A549 (cell line): ENCODE measurements at regions not wholly inside any gene's neighbourhood (a gene's known extent, or its start where the extent isn't known, plus 50 kb on each side); places are given as distances from the start of the nearest gene placed in this dataset.

Source experiments
- ATAC-seq, 2 experiments: fragments of 200-7000 bp in 1 of 2; fragments of >200 bp in 1 of 2; cut with Nextera tagmentation in 1 of 2; cut with Tn5 transposase in 1 of 2; 3 replicates each; pipeline versions ENCODE4 v1.8.0 to v1.9.1; 2018 to 2020; ENCODE audit warnings: mild to moderate bottlenecking in 1 of 2, moderate library complexity in 1 of 2
- CTCF ChIA-PET: fragments of 300-600 bp; sonication (Branson Sonifier 250); formaldehyde crosslinking; extraction: SDS; loops from one replicate; lab custom pipeline; 2021; ENCODE audit warnings: antibody characterized with exemption, inconsistent platforms; lab: Yijun Ruan, JAX
- POLR2A ChIA-PET: fragments of 350-600 bp; formaldehyde crosslinking; extraction: SDS; loops from one replicate; lab custom pipeline; 2021; ENCODE audit warnings: antibody characterized with exemption, inconsistent platforms; lab: Yijun Ruan, JAX
- DNase-seq, 2 experiments: peaks; one replicate each; pipeline versions ENCODE4 v3.0.0 to v3.0.0-alpha.2; 2011 to 2016; ENCODE audit warnings: low read depth in 1 of 2, low spot score in 1 of 2
- FAIRE-seq: peaks from 2 replicates; lab custom pipeline; 2011; peaks lifted over from hg19 to GRCh38; lab: Jason Lieb, UNC
- H3K27ac ChIP-seq, 2 experiments: fragments of >200 bp; sonication (Bioruptor Twin); formaldehyde crosslinking; 3 replicates each; pipeline ENCODE4 v1.5.1; 2016 to 2017
- H3K4me1 ChIP-seq: fragments of >200 bp; sonication (Bioruptor Twin); formaldehyde crosslinking; 3 replicates; pipeline ENCODE4 v1.6.1; 2016
- H3K4me2 ChIP-seq: fragments of >200 bp; sonication (Bioruptor Twin); formaldehyde crosslinking; 3 replicates; pipeline ENCODE4 v1.6.1; 2016
- H3K4me3 ChIP-seq: fragments of >200 bp; sonication (Bioruptor Twin); formaldehyde crosslinking; 3 replicates; pipeline ENCODE4 v1.5.1; 2016
- H3K9me3 ChIP-seq: fragments of >200 bp; sonication (Bioruptor Twin); formaldehyde crosslinking; 3 replicates; pipeline ENCODE4 v1.6.1; 2016
- CBX2 ChIP-seq: fragments of 200-600 bp; sonication (generic); IDR thresholded peaks from 2 replicates; pipeline ENCODE4 v1.6.1; 2016; ENCODE audit warnings: low read depth, mild to moderate bottlenecking, borderline replicate concordance
- CBX8 ChIP-seq: fragments of 200-600 bp; sonication (generic); IDR thresholded peaks from 2 replicates; pipeline ENCODE4 v1.6.1; 2016
- CEBPB ChIP-seq, 2 experiments: fragments of >200 bp in 1 of 2; sonication (Bioruptor Twin) in 1 of 2; formaldehyde crosslinking in 1 of 2; IDR thresholded peaks; 2 replicates each; pipeline ENCODE4 v1.6.1; 2012 to 2016
- CTCF ChIP-seq: fragments of >200 bp; sonication (Bioruptor Twin); formaldehyde crosslinking; IDR thresholded peaks from 3 replicates; pipeline ENCODE4 v1.5.1; 2016
- EHMT2 ChIP-seq: fragments of 200-600 bp; sonication (generic); IDR thresholded peaks from 2 replicates; pipeline ENCODE4 v1.6.1; 2016; ENCODE audit warnings: antibody characterized with exemption, low read depth, mild to moderate bottlenecking, moderate library complexity
- ESRRA ChIP-seq: fragments of 150-350 bp; IDR thresholded peaks from 2 replicates; pipeline ENCODE4 v1.6.1; 2014; ENCODE audit warnings: mild to moderate bottlenecking, low read length, borderline replicate concordance
- FOSB ChIP-seq: fragments of 250-450 bp; sonication (Bioruptor Pico); IDR thresholded peaks from 2 replicates; pipeline ENCODE4 v1.5.0; 2020; ENCODE audit warnings: mild to moderate bottlenecking, moderate library complexity
- FOSL2 ChIP-seq, 2 experiments: fragments of 450-650 bp in 1 of 2; fragments of >200 bp in 1 of 2; sonication (Bioruptor Twin) in 1 of 2; formaldehyde crosslinking; IDR thresholded peaks; 2 replicates each; pipeline versions ENCODE4 v1.5.0 to v1.6.1; 2016 to 2020; ENCODE audit warnings: mild to moderate bottlenecking in 1 of 2, moderate library complexity in 1 of 2
- FOXS1 ChIP-seq: fragments of 250-450 bp; sonication (Bioruptor Pico); IDR thresholded peaks from 2 replicates; pipeline ENCODE4 v1.5.0; 2020; ENCODE audit warnings: mild to moderate bottlenecking, moderate library complexity
- GATA3 ChIP-seq: IDR thresholded peaks from 2 replicates; pipeline ENCODE4 v1.6.1; 2012; ENCODE audit warnings: borderline replicate concordance
- HES2 ChIP-seq: fragments of >200 bp; sonication (Bioruptor Twin); formaldehyde crosslinking; IDR thresholded peaks from 2 replicates; pipeline ENCODE4 v1.6.1; 2016
- HEYL ChIP-seq: fragments of 250-450 bp; sonication (Bioruptor Pico); IDR thresholded peaks from 2 replicates; pipeline ENCODE4 v1.8.0; 2021; ENCODE audit warnings: mild to moderate bottlenecking, moderate library complexity
- HMGXB4 ChIP-seq: fragments of 250-450 bp; sonication (Bioruptor Pico); IDR thresholded peaks from 2 replicates; pipeline ENCODE4 v1.5.0; 2021; ENCODE audit warnings: mild to moderate bottlenecking, moderate library complexity, borderline replicate concordance
- HOXA7 ChIP-seq: fragments of 250-450 bp; sonication (Bioruptor Pico); IDR thresholded peaks from 2 replicates; pipeline ENCODE4 v1.5.0; 2020; ENCODE audit warnings: mild to moderate bottlenecking, moderate library complexity
- HOXB13 ChIP-seq: fragments of 250-450 bp; sonication (Bioruptor Pico); IDR thresholded peaks from 2 replicates; pipeline ENCODE4 v1.5.0; 2020; ENCODE audit warnings: low read depth, mild to moderate bottlenecking, moderate library complexity
- JUN ChIP-seq, 2 experiments: fragments of >200 bp; sonication (Bioruptor Twin); formaldehyde crosslinking; IDR thresholded peaks; 2 replicates in 1 of 2; 3 replicates in 1 of 2; pipeline ENCODE4 v1.6.1; 2016 to 2017
- JUNB ChIP-seq: fragments of >200 bp; sonication (Bioruptor Twin); formaldehyde crosslinking; IDR thresholded peaks from 2 replicates; pipeline ENCODE4 v1.6.1; 2016
- MAX ChIP-seq: IDR thresholded peaks from 2 replicates; pipeline ENCODE4 v1.6.1; 2012
- MYC ChIP-seq: IDR thresholded peaks from 2 replicates; pipeline ENCODE4 v1.6.1; 2012; ENCODE audit warnings: mild to moderate bottlenecking, inconsistent platforms, low read length, improper control_type of control experiment, borderline replicate concordance
- NPAS2 ChIP-seq: fragments of 250-450 bp; sonication (Bioruptor Pico); IDR thresholded peaks from 2 replicates; pipeline ENCODE4 v1.8.0; 2022; ENCODE audit warnings: mild to moderate bottlenecking, moderate library complexity, borderline replicate concordance
- POLR2AphosphoS2 ChIP-seq: conservative IDR thresholded peaks from 2 replicates; pipeline ENCODE4 v1.6.1; 2012; ENCODE audit warnings: low read length, improper control_type of control experiment, inconsistent platforms
- RFX5 ChIP-seq: fragments of 450-650 bp; IDR thresholded peaks from 2 replicates; pipeline ENCODE4 v1.7.1; 2014; ENCODE audit warnings: antibody characterized with exemption, mild to moderate bottlenecking, moderate library complexity
- TFCP2L1 ChIP-seq: fragments of 250-450 bp; sonication (Bioruptor Pico); IDR thresholded peaks from 2 replicates; pipeline ENCODE4 v1.5.0; 2021; ENCODE audit warnings: mild to moderate bottlenecking
- USF2 ChIP-seq: fragments of 450-650 bp; IDR thresholded peaks from 2 replicates; pipeline ENCODE4 v1.6.1; 2014; ENCODE audit warnings: antibody characterized with exemption
- ZFP36 ChIP-seq: fragments of 450-650 bp; IDR thresholded peaks from 2 replicates; pipeline ENCODE4 v1.6.1; 2014; ENCODE audit warnings: borderline replicate concordance; ENCODE audit not compliant: partially characterized antibody
- ZSCAN20 ChIP-seq: fragments of 250-450 bp; sonication (Bioruptor Pico); IDR thresholded peaks from 2 replicates; pipeline ENCODE4 v1.8.0; 2022; ENCODE audit warnings: mild to moderate bottlenecking, moderate library complexity
- WGBS: methylation state at CpG from one replicate; pipeline ENCODE4 v1.1.6; 2017; ENCODE audit errors: missing lambda C conversion rate; 5-methylcytosine and 5-hydroxymethylcytosine counted together

- no peak overlapping the region for H3K27ac ChIP-seq
- H3K4me1 ChIP-seq = no peaks in the 10 kb centered on the region
- no peak for FAIRE-seq
- DNase-seq = no peak
- no peak overlapping the region for H3K4me2 ChIP-seq
- 14% methylated on average over 2 of the region's 2 CpGs for WGBS
- no peak for TF ChIP-seq CBX2
- no peak for TF ChIP-seq MAX
- no peak for TF ChIP-seq POLR2AphosphoS2
- TF ChIP-seq HMGXB4 (CRISPR knock-in tag) = no peak
- no peak for TF ChIP-seq HES2
- no peak for TF ChIP-seq GATA3
- TF ChIP-seq JUN (IDR thresholded peaks at IDR 0.05) = no peak
- no peak for TF ChIP-seq HOXB13
- no peak for TF ChIP-seq CEBPB (IDR thresholded peaks at IDR 0.05)
- no peak for TF ChIP-seq ESRRA
- no peak for TF ChIP-seq EHMT2
- TF ChIP-seq HOXA7 (CRISPR knock-in tag) = no peak
- TF ChIP-seq FOXS1 (CRISPR knock-in tag) = no peak
- no peak for TF ChIP-seq HEYL
- TF ChIP-seq, all 56 proteins: peak for 0
- H3K9me3 ChIP-seq = no peaks in the 10 kb centered on the region
- no peak overlapping the region for H3K4me3 ChIP-seq
- no peak for ATAC-seq
- POLR2A ChIA-PET = no interaction called here
- CTCF ChIA-PET = no interaction called here
These were observed 845.4 kb downstream of the HACE1 start for GRCh38 chr6:104014163-104014959.

- no peaks in the 10 kb centered on the region for H3K4me1 ChIP-seq
- H3K4me3 ChIP-seq = no peak overlapping the region
- no peaks in the 10 kb centered on the region for H3K9me3 ChIP-seq
- no peak overlapping the region for H3K27ac ChIP-seq
- H3K4me2 ChIP-seq = no peak overlapping the region
- ChIA-PET POLR2A (no interaction called here), CTCF (no interaction called here)
- 0% methylated on average over 2 of the region's 2 CpGs for WGBS
- ATAC-seq (no peak), DNase-seq (no peak), FAIRE-seq (no peak)
- no peak for TF ChIP-seq CBX8
- TF ChIP-seq FOSB (CRISPR knock-in tag) = no peak
- no peak for TF ChIP-seq ZSCAN20
- TF ChIP-seq JUNB = no peak
- no peak for TF ChIP-seq HES2
- TF ChIP-seq CTCF = no peak
- no peak for TF ChIP-seq RFX5
- TF ChIP-seq GATA3 = no peak
- TF ChIP-seq USF2 = no peak
- TF ChIP-seq MYC = no peak
- no peak for TF ChIP-seq ZFP36
- TF ChIP-seq FOSL2 (IDR thresholded peaks at IDR 0.05) = no peak
- TF ChIP-seq FOSL2 (CRISPR knock-in tag; IDR thresholded peaks at IDR 0.05) = no peak
- no peak for TF ChIP-seq ESRRA
- no peak for TF ChIP-seq TFCP2L1
- TF ChIP-seq NPAS2 (CRISPR knock-in tag) = no peak
- no peak for TF ChIP-seq FOXS1 (CRISPR knock-in tag)
These were observed 846.3 kb downstream of the HACE1 start for GRCh38 chr6:104013312-104013971.
